Effector CD8-positive, alpha-beta T cell (primary cell): ENCODE measurements at regions not wholly inside any gene's neighbourhood (a gene's known extent, or its start where the extent isn't known, plus 50 kb on each side); places are given as distances from the start of the nearest gene placed in this dataset.

Experiments used
- DNase-seq: peaks from one replicate; lab custom pipeline; 2025; lab: John Stamatoyannopoulos, UW

DNA sequence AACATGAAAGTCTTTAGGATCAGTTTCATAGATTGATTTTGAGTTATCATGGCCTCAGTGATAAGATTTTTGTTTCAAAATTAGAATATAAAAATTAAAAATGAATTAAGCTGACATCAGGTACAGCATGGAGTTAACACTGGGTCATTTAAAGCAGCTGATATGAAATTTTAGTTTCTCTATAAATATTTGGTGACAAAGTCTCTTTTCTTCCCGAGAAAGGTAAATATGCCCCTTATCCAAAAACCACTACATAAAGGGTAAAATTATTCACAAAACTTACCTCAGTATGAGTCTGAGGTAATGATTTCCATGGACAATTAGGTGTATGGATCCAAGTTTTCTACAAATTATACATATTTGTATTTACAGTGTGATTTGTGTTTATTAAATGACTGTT is 121.5 kb upstream of the PJA2 start:
- DNase-seq, result no peak

DNA sequence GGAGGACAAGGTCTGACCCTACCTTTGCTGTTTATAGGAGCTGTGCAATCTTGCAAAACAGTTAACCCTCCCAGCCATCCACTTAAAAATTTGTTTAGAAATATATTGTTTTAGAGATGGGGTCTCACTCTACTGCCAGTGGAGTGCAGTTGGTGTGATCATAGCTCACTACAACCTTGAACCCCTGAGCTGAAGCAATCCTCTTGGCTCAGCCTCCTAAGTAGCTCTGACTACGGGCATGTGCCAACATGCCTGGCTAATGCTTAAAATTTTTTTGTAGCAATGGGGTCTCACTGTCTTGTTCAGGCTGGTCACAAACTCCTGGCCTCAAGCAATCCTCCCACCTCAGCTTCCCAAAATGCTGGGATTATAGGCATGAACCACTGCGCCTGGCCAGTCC is 120.2 kb upstream of the PJA2 start:
- DNase-seq, result no peak

DNA sequence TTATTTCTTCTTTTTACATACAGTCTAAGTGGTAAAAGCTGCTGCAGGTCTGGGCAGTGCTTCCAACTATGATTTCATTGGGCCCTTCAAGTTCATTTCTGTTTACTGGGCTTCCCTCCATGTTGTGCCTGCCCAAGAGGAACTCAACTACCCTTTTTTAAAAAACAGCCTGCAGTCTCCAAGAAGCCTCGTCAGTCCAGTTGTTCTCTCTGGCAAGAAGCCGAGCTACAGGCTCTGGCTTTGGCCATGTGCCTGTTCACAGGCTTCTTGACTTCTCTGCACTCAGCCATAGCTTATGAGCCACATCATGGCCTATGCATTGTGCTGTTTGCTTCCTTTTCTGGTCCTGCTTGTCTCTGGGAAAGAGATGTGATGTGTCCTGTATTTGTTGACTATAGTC is 119.7 kb upstream of the PJA2 start:
- DNase-seq, result no peak

DNA sequence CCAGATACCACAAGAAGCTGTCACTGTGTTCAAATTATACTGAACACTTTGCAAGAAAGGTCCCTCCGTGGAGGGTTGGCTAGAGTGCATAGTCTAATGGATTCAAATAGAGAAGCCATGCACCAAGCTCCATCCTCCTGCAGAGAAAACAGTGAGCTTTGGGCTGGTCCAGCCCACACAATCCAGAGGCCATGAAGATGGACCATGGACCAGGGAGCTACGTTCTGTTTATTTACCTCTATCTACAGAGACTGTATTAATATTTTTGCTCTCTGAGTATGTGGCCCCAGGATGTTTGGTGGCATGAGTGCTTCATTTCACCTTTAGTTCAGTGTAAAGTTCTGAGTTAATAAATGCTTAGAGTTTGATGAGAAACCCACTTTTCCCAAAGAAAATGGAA is 114.8 kb upstream of the PJA2 start:
- DNase-seq, result no peak

DNA sequence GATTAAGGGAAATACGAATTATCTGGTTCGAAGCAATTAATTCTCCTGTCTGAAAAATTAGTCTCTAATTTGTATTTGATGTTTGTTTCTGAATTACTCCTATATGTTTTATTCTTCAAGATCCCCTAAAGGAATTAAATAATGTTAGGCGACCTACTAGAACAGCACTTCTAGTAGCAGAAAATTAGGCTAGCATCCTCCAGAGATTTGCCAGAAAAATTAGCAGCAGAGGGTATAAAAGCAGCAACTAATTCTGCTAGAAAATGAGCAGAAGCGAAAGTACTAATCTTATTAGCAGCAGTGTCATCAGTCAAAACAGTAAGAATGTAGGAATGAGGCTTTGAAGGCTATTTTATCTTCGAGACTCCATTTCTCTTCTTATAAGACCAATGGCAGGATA is 114.3 kb upstream of the PJA2 start:
- no peak for DNase-seq

DNA sequence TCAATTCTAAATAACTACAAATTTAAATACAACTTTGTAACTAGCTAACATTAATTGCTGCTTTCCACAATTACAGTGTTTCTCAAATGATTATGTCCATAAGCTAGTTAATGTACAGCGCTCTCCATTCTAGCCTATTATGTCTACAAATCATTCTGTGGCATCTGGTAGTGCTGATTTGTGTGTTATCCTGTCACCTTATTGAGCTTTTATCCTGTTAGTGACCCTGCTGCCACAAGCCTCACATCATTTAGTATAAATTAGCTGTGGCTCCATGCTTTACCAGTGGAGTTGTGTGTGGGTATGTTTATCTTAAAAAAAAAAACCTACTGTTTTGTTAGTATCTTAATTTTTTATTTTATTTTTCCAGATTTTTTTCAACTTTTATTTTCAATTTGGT is 112.6 kb upstream of the PJA2 start:
- no peak for DNase-seq

DNA sequence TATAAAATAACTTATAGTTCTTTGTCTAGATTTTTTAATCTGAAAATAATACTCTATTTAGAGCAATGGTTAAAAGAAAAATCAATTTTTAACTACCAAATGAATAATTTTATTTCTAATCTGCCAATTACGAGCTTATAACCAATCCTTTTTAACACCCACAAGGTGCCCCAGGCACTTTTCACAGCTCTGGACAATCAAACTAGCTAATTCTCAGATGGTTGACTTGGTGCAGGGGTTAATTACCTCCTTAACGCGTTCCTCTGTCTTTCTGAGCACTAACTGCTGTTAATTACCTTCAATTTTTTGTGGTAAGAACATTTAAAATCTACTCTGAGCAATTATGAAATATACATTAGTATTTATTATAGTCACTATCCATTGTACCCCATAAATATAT is 109.6 kb upstream of the PJA2 start:
- DNase-seq, result no peak

DNA sequence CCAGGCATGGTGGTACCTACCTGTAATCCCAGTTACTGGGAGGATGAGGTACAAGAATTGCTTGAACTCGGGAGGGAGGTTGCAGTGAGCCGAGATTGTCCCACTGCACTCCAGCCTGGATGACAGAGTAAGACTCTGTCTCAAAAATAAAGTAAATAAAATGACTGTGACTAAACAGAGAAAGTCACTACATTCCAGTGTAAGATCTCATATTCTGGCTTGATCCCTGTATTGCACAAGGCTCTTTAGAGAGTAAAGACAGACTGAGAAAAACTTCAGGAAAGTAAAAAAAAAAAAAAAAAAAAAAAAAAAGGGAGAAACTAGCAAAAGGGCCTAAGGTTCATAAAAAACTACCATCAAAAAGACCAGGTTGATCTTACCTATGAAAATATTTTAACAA is 106.6 kb upstream of the PJA2 start:
- no peak for DNase-seq

DNA sequence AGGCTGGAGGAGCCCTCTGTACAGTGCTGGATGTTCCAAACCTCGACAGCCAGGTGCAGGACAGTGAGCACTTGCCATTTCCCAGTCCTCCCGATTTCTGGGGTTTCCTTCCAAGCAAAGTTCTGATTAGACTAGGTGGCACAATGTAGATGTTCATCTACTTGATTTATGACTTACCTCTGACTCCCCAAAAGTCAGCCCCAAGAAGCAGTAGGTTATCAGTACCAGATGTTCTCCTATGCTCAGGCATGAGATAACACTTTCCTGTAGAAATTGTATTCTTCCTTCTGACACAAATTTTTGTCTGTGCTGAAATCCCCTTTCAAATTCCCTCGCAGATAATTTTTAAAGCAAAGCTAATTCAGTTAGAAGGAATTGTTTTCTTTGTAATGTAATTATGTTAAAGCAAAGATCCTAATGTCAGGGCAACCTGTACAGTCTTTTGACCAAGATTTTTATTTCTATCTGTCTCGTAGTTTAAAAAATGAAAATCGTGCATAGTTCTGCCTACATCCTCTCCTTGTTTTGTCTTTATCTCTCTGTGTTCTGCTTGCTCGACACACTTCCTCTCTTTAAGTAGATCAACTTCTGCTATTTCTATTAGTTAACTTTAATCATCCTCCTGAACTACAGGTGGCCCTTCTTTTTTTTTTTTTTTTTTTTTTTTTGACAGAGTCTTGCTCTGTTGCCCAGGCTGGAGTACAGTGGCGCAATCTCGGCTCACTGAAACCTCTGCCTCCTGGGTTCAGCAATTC is 102.4 kb upstream of the PJA2 start:
- no peak for DNase-seq

DNA sequence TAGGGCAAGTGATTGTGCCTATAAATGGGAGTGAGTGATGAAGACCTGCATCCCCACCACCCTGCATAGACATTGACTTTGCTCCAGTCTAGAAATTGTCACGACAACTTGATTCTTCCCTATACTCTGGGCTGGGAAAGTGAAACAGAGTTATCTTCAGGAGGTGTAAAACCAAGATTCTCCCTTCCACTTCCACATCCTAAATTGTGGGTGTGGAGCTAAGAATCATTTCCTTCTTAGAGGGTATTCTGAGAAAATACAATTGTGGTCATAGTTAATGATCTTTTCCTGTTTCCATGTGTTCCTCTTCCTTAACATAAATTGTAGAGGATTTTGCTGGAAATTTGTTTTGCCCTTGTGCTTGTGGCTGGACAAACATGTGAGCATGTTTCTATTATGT is 96.8 kb upstream of the PJA2 start:
- no peak for DNase-seq

DNA sequence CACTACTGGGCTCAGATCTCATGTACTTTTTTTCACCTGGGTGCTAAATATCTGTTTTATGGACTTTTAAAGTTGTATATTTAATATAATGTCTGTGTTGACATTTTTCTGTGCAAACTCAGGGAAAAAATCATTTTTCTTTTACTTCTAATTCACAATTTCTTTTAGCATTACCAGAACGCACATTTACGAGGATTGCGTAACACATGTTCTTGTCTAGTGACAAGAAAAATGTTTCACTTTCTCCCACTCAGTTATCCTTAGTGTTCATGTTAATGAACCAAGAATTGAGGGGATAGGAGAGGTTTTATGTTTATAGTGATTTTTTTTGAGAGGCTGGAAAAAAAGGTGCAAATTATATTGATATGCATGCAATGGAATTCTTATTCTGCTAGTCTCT is 86.3 kb upstream of the PJA2 start:
- DNase-seq, result no peak

DNA sequence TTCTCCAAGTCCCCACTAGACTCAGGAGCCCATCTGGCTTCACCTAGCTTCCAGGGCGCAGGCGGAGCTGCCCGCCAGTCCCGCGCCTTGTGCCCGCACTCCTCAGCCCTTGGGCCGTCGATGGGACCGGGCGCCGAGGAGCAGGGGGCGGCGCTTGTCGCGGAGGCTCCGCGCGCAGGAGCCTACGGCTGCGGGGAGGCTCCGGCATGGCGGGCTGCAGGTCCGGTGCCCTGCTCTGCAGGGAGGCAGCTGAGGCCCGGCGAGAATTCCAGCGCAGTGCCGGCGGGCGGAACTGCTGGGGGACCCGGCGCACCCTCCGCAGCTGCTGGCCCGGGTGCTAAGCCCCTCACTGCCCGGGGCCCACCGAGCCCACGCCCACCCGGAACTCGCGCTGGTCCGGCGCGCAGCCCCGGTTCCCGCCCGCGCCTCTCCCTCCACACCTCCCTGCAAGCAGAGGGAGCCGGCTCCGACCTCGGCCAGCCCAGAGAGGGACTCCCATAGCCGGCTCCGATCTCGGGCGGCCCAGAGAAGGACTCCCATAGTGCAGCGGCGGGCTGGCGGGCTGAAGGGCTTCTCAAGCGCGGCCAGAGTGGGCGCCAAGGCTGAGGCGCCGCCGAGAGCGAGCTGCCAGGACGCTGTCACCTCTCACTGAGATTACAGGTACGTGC is 78.1 kb upstream of the PJA2 start:
- DNase-seq, result no peak

DNA sequence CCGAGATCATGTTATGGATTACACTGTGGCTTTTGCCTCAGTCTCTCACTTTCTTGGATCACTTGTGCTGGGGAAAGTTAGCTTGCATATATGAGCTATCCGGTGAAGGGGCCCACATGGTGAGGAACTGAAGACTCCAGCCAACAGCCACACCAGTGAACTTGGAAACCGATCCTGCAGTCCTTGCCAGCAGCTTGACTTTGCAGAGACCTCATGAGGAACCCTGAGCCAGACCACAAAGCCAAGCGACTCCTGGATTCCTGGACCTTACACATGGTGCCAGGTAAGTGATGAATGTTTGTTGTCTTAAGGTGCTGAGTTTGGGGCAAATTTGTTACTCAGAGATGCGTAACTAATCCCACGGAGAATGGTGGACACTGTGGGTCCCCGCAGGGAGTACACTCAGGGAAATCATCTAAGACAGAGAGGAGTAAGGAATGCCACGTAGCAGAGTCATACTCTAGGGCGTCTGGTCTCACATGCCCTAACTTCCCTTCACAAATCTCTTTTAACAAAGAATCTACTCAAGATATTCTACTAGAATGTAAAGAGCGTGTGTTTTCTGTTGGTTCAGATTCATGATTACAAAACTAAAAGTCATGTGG is 76.5 kb upstream of the PJA2 start:
- DNase-seq, result no peak

DNA sequence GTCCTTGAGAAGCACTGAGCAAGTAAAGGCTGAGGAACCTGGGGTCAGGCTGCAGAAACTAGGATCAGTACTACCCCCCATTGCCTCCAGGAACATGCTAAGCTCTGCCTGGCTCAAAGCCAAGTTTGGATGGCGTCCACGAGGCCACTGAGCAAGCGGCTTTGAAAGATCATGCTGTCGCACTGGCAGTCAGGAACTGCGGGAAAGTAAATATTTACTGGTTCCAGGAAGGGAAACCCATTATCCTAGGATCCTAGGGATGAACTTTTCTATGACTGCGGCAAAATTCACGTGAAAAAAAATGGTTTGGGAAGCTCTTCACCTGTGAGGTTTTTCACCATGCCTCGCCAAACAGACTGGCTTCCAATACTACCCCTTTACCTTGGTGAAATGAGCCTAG is 75.3 kb upstream of the PJA2 start:
- no peak for DNase-seq

DNA sequence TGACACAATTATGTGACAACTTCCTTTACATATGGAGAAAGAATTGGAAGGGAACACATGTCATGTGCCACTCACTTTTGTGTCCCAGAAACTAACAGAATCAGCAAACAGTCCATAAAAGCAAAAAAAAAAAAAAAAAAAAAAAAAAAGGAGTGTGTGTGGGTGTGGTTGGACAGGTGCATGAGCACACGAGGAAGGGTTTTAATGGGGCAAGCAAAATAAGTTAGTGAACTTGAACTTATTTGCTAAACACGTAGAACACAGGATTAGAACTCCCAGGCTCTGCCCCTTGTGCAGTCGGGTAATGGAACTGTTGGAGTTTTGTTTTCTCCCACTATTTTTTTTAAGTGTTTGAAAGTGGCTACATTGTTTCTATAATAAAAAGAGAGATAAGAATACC is 74.8 kb upstream of the PJA2 start:
- DNase-seq, result no peak

DNA sequence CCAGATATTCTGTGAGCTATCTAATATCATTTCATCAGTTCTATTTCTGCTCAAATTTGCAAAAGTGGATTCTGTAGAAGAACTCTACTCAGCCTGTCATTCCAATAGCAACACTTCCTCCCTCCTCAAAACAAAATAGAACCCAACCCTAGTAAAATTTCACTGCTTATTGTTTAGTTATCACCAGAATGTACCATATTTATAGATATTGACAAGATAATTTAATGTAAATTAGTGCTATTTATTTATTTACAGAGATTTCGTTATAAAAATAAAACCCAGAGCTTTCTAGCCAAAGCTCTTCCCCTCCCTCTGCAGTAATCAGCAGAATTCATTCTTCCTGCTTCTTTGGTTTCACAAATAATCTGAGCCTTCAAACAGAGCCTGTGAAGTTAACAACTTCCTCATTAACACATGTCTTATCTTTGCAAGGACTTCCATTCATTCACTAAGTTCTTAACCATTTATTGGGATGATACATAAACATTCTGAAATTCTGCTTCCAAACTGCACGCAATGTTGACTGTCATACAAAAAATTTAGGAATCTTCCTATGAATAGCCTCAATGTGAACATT is 73.7 kb upstream of the PJA2 start:
- DNase-seq, result no peak

DNA sequence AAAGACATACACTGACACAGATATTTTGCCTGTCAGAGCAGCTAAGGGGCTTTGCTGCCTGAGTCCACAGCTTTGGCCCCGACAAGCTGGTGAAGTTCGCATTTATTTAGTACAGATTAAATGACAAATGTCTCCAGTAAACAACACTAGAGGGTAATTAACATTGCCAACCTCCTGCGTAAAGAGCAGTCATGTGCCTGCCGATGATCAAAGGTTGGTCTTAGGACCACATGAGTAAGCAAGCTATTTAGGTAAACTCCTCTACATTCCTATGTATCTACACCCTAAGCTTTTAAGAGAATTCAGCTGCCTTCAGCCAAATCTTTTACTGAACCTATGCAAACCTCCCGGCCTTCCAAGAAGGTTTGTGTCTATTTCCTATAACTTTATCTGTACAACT is 73.0 kb upstream of the PJA2 start:
- no peak for DNase-seq

DNA sequence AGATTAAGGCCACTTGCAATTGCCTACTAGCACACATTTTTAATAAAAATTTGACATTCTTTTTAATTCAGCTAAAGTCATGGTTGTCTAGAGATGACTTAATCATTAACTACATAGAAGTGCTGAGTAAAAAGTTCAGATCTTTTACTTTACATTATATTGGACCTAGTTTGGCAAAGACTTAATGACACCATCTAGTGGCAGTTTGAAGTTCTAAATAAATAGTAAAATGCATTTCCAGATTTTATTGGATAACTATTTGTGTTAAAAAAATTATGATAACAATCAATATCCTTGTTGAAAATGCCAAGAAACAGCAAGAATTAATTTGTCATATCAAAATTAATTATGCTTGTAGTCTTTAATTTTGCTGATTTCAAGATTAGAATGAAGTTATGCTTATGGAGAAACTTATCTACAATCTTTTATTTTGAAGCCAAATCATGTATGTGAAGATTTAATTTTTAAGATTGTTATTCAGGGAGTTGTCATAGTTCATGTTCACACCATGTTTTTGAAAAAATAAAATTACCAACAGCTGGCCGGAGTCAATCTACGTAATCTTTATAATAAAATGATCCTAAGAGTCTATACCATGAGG is 69.6 kb upstream of the PJA2 start:
- no peak for DNase-seq

DNA sequence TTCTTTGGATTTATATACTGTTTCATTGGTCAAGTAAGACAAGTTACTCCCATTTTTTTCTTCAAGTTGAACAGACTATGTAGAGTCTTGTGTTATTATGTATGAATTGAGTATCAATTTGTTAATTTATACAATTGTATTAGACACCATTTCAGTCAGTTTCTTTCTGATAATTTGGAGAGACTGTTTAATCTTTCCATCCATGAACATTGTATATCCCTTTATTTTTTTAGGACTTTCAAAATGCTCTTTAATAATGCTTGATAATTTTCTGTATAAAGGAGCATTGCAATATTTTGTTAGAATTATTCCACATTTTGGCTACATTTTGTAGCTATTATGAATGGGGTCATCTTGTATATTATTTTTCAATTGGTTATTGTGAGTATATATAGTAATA is 69.1 kb upstream of the PJA2 start:
- DNase-seq, result no peak

DNA sequence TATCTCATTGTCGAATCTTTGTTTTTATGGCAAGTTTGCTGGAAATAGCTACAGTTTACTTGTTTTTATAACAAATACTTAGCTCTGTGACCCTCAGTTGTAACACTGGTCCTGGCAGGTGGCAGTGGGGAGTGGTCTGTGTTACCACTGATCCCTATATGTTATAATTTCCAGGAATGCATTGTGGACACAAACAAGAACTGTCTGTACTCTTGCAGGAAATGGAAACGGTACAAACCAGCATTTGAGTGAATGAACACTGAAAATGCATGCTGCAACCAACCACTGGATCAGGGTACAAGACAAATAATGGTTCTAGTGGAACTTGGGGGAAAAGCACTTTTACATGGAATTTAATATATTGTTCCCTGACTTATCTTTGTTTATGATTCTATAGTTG is 66.5 kb upstream of the PJA2 start:
- no peak for DNase-seq

DNA sequence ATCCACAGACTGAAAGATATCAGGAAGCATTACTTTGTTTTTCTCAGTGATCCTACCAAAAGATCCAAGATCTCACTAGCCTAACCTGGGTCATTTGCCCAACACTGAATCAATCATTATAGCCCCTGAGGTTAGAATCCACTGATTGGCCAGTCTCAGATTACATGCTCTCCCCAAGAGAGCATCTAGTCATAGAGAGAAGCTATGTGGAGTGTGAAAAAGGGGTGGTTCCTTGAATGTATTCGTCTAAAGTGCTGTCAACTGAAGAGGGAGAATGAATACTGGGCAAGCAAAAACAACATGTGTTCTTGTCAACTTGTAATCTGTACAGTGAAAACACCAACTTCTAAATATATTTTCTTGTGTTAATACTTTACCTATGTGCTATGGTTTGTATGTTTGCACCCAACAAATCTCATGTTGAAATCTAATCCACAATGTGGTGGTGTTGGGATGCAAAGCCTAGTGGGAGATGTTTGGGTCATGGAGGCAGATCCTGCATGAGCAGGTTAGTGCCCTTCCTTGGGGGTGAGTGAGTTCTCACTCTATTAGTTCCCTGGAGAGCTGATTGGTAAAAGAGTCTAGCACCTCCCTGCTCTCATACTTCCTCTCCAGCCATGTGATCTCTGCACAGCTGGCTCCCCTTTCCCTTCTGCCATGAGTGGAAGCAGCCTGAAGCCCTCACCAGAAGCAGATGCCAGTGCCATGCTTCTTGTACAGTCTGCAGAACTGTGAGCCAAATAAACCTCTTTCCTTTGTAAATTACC is 60.3 kb upstream of the PJA2 start:
- no peak for DNase-seq
